ENCODE measurements at regions not wholly inside any gene's neighbourhood (a gene's known extent, or its start where the extent isn't known, plus 50 kb on each side); places are given as distances from the start of the nearest gene placed in this dataset.

GRCh38 chr12:114275086-114275485 is 130.9 kb downstream of the TBX5 start:
- ChIA-PET CTCF (no interaction called here), POLR2A (no interaction called here)
- Mint-ChIP-seq H3K27ac (no peak overlapping the region), H3K9me3 (ENCODE audit: insufficient read depth) (no peaks in the 10 kb centered on the region), H3K27me3 (ENCODE audit: low read depth) (no peaks in the 10 kb centered on the region), H3K4me3 (no peak overlapping the region), H3K4me1 (ENCODE audit: low read depth) (no peaks in the 10 kb centered on the region), H3K36me3 (ENCODE audit: low read depth) (no peaks in the 10 kb centered on the region)
- ATAC-seq (no peak), DNase-seq (no peak)

GRCh38 chr12:114274131-114274530 is 131.8 kb downstream of the TBX5 start:
- H3K4me1 Mint-ChIP-seq (ENCODE audit: low read depth) = no peaks in the 10 kb centered on the region
- H3K27ac Mint-ChIP-seq = no peak overlapping the region
- no peak overlapping the region for H3K4me3 Mint-ChIP-seq
- POLR2A ChIA-PET = no interaction called here
- no peak for DNase-seq
- no peaks in the 10 kb centered on the region for H3K36me3 Mint-ChIP-seq (ENCODE audit: low read depth)
- no peaks in the 10 kb centered on the region for H3K27me3 Mint-ChIP-seq (ENCODE audit: low read depth)
- no peak for ATAC-seq
- CTCF ChIA-PET = no interaction called here
- no peaks in the 10 kb centered on the region for H3K9me3 Mint-ChIP-seq (ENCODE audit: insufficient read depth)

- CTCF ChIA-PET = no interaction called here
- H3K4me3 Mint-ChIP-seq = no peak overlapping the region
- no peaks in the 10 kb centered on the region for H3K27me3 Mint-ChIP-seq (ENCODE audit: low read depth)
- H3K9me3 Mint-ChIP-seq (ENCODE audit: insufficient read depth) = no peaks in the 10 kb centered on the region
- H3K4me1 Mint-ChIP-seq (ENCODE audit: low read depth) = no peaks in the 10 kb centered on the region
- DNase-seq = no peak
- no peak overlapping the region for H3K27ac Mint-ChIP-seq
- POLR2A ChIA-PET = no interaction called here
- no peak for ATAC-seq
- no peaks in the 10 kb centered on the region for H3K36me3 Mint-ChIP-seq (ENCODE audit: low read depth)
Observed at GRCh38 chr12:114272605-114273004, 133.3 kb downstream of the TBX5 start.

GRCh38 chr12:114272071-114272470 is 133.9 kb downstream of the TBX5 start:
- Mint-ChIP-seq H3K27ac (no peak overlapping the region), H3K9me3 (ENCODE audit: insufficient read depth) (no peaks in the 10 kb centered on the region), H3K4me3 (no peak overlapping the region), H3K36me3 (ENCODE audit: low read depth) (no peaks in the 10 kb centered on the region), H3K4me1 (ENCODE audit: low read depth) (no peaks in the 10 kb centered on the region), H3K27me3 (ENCODE audit: low read depth) (no peaks in the 10 kb centered on the region)
- DNase-seq (no peak), ATAC-seq (no peak)
- POLR2A ChIA-PET = no interaction called here
- CTCF ChIA-PET = no interaction called here

- DNase-seq (no peak), ATAC-seq (no peak)
- H3K4me3 Mint-ChIP-seq = no peak overlapping the region
- H3K36me3 Mint-ChIP-seq (ENCODE audit: low read depth) = no peaks in the 10 kb centered on the region
- H3K27me3 Mint-ChIP-seq (ENCODE audit: low read depth) = no peaks in the 10 kb centered on the region
- no peaks in the 10 kb centered on the region for H3K9me3 Mint-ChIP-seq (ENCODE audit: insufficient read depth)
- POLR2A ChIA-PET = no interaction called here
- H3K27ac Mint-ChIP-seq = no peak overlapping the region
- CTCF ChIA-PET = no interaction called here
- no peaks in the 10 kb centered on the region for H3K4me1 Mint-ChIP-seq (ENCODE audit: low read depth)
Observed at GRCh38 chr12:114269153-114269552, 136.8 kb downstream of the TBX5 start.

- H3K9me3 Mint-ChIP-seq (ENCODE audit: insufficient read depth) = no peaks in the 10 kb centered on the region
- H3K4me1 Mint-ChIP-seq (ENCODE audit: low read depth) = no peaks in the 10 kb centered on the region
- DNase-seq (no peak), ATAC-seq (no peak)
- POLR2A ChIA-PET = no interaction called here
- CTCF ChIA-PET = no interaction called here
- H3K27ac Mint-ChIP-seq = no peak overlapping the region
- H3K27me3 Mint-ChIP-seq (ENCODE audit: low read depth) = no peaks in the 10 kb centered on the region
- H3K4me3 Mint-ChIP-seq = no peak overlapping the region
- H3K36me3 Mint-ChIP-seq (ENCODE audit: low read depth) = no peaks in the 10 kb centered on the region
Observed at GRCh38 chr12:114266536-114266935, 139.4 kb downstream of the TBX5 start.

- H3K4me1 Mint-ChIP-seq (ENCODE audit: low read depth) = no peaks in the 10 kb centered on the region
- no peak overlapping the region for H3K27ac Mint-ChIP-seq
- H3K4me3 Mint-ChIP-seq = no peak overlapping the region
- H3K9me3 Mint-ChIP-seq (ENCODE audit: insufficient read depth) = no peaks in the 10 kb centered on the region
- CTCF ChIA-PET = no interaction called here
- ATAC-seq = no peak
- POLR2A ChIA-PET = no interaction called here
- no peaks in the 10 kb centered on the region for H3K36me3 Mint-ChIP-seq (ENCODE audit: low read depth)
- no peaks in the 10 kb centered on the region for H3K27me3 Mint-ChIP-seq (ENCODE audit: low read depth)
- DNase-seq = no peak
Observed at GRCh38 chr12:114265036-114265435, 140.9 kb downstream of the TBX5 start.

GRCh38 chr12:114263056-114263805 is 142.7 kb downstream of the TBX5 start:
- ATAC-seq (no peak), DNase-seq (no peak)
- H3K4me1 Mint-ChIP-seq (ENCODE audit: low read depth) = no peaks in the 10 kb centered on the region
- POLR2A ChIA-PET = no interaction called here
- no peak overlapping the region for H3K27ac Mint-ChIP-seq
- no peak overlapping the region for H3K4me3 Mint-ChIP-seq
- H3K9me3 Mint-ChIP-seq (ENCODE audit: insufficient read depth) = no peaks in the 10 kb centered on the region
- no peaks in the 10 kb centered on the region for H3K27me3 Mint-ChIP-seq (ENCODE audit: low read depth)
- no peaks in the 10 kb centered on the region for H3K36me3 Mint-ChIP-seq (ENCODE audit: low read depth)
- CTCF ChIA-PET = no interaction called here

- H3K27me3 Mint-ChIP-seq (ENCODE audit: low read depth) = no peaks in the 10 kb centered on the region
- no peaks in the 10 kb centered on the region for H3K4me1 Mint-ChIP-seq (ENCODE audit: low read depth)
- DNase-seq (no peak), ATAC-seq (no peak)
- peaks cover 4% of the 10 kb centered on the region for H3K9me3 Mint-ChIP-seq (ENCODE audit: insufficient read depth)
- H3K4me3 Mint-ChIP-seq = no peak overlapping the region
- POLR2A ChIA-PET = no interaction called here
- H3K36me3 Mint-ChIP-seq (ENCODE audit: low read depth) = no peaks in the 10 kb centered on the region
- no peak overlapping the region for H3K27ac Mint-ChIP-seq
- CTCF ChIA-PET = no interaction called here
Observed at GRCh38 chr12:114257687-114258086, 148.3 kb downstream of the TBX5 start.

- ChIA-PET CTCF (no interaction called here), POLR2A (no interaction called here)
- no peak for DNase-seq
- H3K27ac Mint-ChIP-seq = no peak overlapping the region
- no peak for ATAC-seq
- no peaks in the 10 kb centered on the region for H3K4me1 Mint-ChIP-seq (ENCODE audit: low read depth)
- no peaks in the 10 kb centered on the region for H3K27me3 Mint-ChIP-seq (ENCODE audit: low read depth)
- no peak overlapping the region for H3K4me3 Mint-ChIP-seq
- peaks cover 4% of the 10 kb centered on the region for H3K9me3 Mint-ChIP-seq (ENCODE audit: insufficient read depth)
- H3K36me3 Mint-ChIP-seq (ENCODE audit: low read depth) = no peaks in the 10 kb centered on the region
Observed at GRCh38 chr12:114254998-114255397, 150.9 kb downstream of the TBX5 start.

GRCh38 chr12:114253976-114254778 is 151.8 kb downstream of the TBX5 start:
- ChIA-PET POLR2A (interaction anchor here (0.9 kb wide), 1 partner anchor 39 kb away, joined by 3 read pairs; no protein-coding TSS in a partner anchor), CTCF (no interaction called here)
- no peaks in the 10 kb centered on the region for H3K27me3 Mint-ChIP-seq (ENCODE audit: low read depth)
- H3K4me1 Mint-ChIP-seq (ENCODE audit: low read depth) = no peaks in the 10 kb centered on the region
- H3K9me3 Mint-ChIP-seq (ENCODE audit: insufficient read depth) = peaks cover 4% of the 10 kb centered on the region
- DNase-seq (no peak), ATAC-seq (no peak)
- H3K36me3 Mint-ChIP-seq (ENCODE audit: low read depth) = no peaks in the 10 kb centered on the region
- H3K4me3 Mint-ChIP-seq = no peak overlapping the region
- H3K27ac Mint-ChIP-seq = no peak overlapping the region

GRCh38 chr12:114248527-114248926 is 157.4 kb downstream of the TBX5 start:
- peaks cover 1% of the 10 kb centered on the region for H3K9me3 Mint-ChIP-seq (ENCODE audit: insufficient read depth)
- no peak overlapping the region for H3K27ac Mint-ChIP-seq
- ATAC-seq (no peak), DNase-seq (no peak)
- no peaks in the 10 kb centered on the region for H3K36me3 Mint-ChIP-seq (ENCODE audit: low read depth)
- no peak overlapping the region for H3K4me3 Mint-ChIP-seq
- ChIA-PET CTCF (no interaction called here), POLR2A (no interaction called here)
- no peaks in the 10 kb centered on the region for H3K4me1 Mint-ChIP-seq (ENCODE audit: low read depth)
- H3K27me3 Mint-ChIP-seq (ENCODE audit: low read depth) = no peaks in the 10 kb centered on the region

- no peaks in the 10 kb centered on the region for H3K27me3 Mint-ChIP-seq (ENCODE audit: low read depth)
- H3K4me3 Mint-ChIP-seq = no peak overlapping the region
- no peak for ATAC-seq
- CTCF ChIA-PET = no interaction called here
- no peaks in the 10 kb centered on the region for H3K4me1 Mint-ChIP-seq (ENCODE audit: low read depth)
- DNase-seq = no peak
- no peaks in the 10 kb centered on the region for H3K9me3 Mint-ChIP-seq (ENCODE audit: insufficient read depth)
- POLR2A ChIA-PET = no interaction called here
- no peak overlapping the region for H3K27ac Mint-ChIP-seq
- no peaks in the 10 kb centered on the region for H3K36me3 Mint-ChIP-seq (ENCODE audit: low read depth)
Observed at GRCh38 chr12:114245555-114245954, 160.4 kb downstream of the TBX5 start.

Data from activated CD8-positive, alpha-beta T cell treated with anti-CD3 and anti-CD28 coated beads, Interleukin-2, amount 10 ng/mL, durations not matched to agents 7 days and 5 days (primary cell).